A673 (cell line): ENCODE measurements at regions not wholly inside any gene's neighbourhood (a gene's known extent, or its start where the extent isn't known, plus 50 kb on each side); places are given as distances from the start of the nearest gene placed in this dataset.

Experiments used
- BruUV-seq: library from RNA; stranded (reverse); fragments of 400-500 nt; replicated peaks from 2 replicates; lab custom pipeline; 2021; lab: Mats Ljungman, UMichigan
- CTCF ChIA-PET: fragments of 300-600 bp; sonication (Branson Sonifier 250); formaldehyde crosslinking; loops from one replicate; lab custom pipeline; 2022; ENCODE audit warnings: antibody characterized with exemption; lab: Charles Lee
- POLR2A ChIA-PET: fragments of 300-600 bp; sonication (Branson Sonifier 250); formaldehyde crosslinking; loops from one replicate; lab custom pipeline; 2022; ENCODE audit warnings: antibody characterized with exemption; ENCODE audit not compliant: low non-redundant PET; lab: Charles Lee
- DNase-seq: peaks from one replicate; pipeline ENCODE4 v3.0.0-alpha.2; 2015; ENCODE audit warnings: low spot score
- H3K27ac ChIP-seq: fragments of 200-600 bp; sonication (generic); 2 replicates; pipeline ENCODE4 v1.5.1; 2016; ENCODE audit warnings: mixed run types, low read depth, mild to moderate bottlenecking, mixed read lengths, antibody characterized with exemption, low read length; ENCODE audit not compliant: poor library complexity, severe bottlenecking
- H3K27me3 ChIP-seq: fragments of 200-600 bp; sonication (generic); replicated peaks from 2 replicates; pipeline ENCODE4 v1.6.1; 2017; ENCODE audit warnings: mixed run types, low read depth, mild to moderate bottlenecking, mixed read lengths, antibody characterized with exemption, low read length; ENCODE audit not compliant: insufficient read depth, poor library complexity
- H3K36me3 ChIP-seq: fragments of 200-600 bp; sonication (generic); 2 replicates; pipeline ENCODE4 v1.6.1; 2016; ENCODE audit warnings: mixed run types, mild to moderate bottlenecking, mixed read lengths, antibody characterized with exemption, low read length; ENCODE audit not compliant: insufficient read depth, poor library complexity, severe bottlenecking
- H3K4me1 ChIP-seq: fragments of 200-600 bp; sonication (generic); 2 replicates; pipeline ENCODE4 v1.6.1; 2017; ENCODE audit warnings: mixed run types, mild to moderate bottlenecking, mixed read lengths, antibody characterized with exemption, low read length; ENCODE audit not compliant: insufficient read depth, poor library complexity, severe bottlenecking
- H3K4me3 ChIP-seq: fragments of 200-600 bp; sonication (generic); 2 replicates; pipeline ENCODE4 v1.5.1; 2016; ENCODE audit warnings: low read depth, mixed run types, mild to moderate bottlenecking, mixed read lengths, low read length; ENCODE audit not compliant: poor library complexity, severe bottlenecking
- H3K9me3 ChIP-seq: fragments of 200-600 bp; sonication (generic); 2 replicates; pipeline ENCODE4 v1.6.1; 2016; ENCODE audit warnings: mixed run types, low read depth, mild to moderate bottlenecking, mixed read lengths, antibody characterized with exemption, low read length; ENCODE audit not compliant: poor library complexity, severe bottlenecking
- EZH2 ChIP-seq: fragments of 200-600 bp; sonication (generic); IDR thresholded peaks from 2 replicates; pipeline ENCODE4 v1.6.1; 2017; ENCODE audit warnings: borderline replicate concordance, low read depth, mild to moderate bottlenecking, mixed read lengths, antibody characterized with exemption, low read length; ENCODE audit not compliant: poor library complexity, severe bottlenecking
- intact Hi-C: fragments of 100-400 bp; cut with micrococcal nuclease; formaldehyde crosslinking; loops from one replicate; pipeline ENCODE4 v1.10.0; 2022; ENCODE audit not compliant: unreplicated experiment
- TF ChIP-seq, protein P1 (sequence below): fragments of 300-800, 200-600 bp; sonication (generic); conservative IDR thresholded peaks from 2 replicates; pipeline ENCODE4 v1.5.1; 2017; ENCODE audit warnings: low read depth, mild to moderate bottlenecking, antibody characterized with exemption, low read length, moderate library complexity, mixed read lengths

DNA sequence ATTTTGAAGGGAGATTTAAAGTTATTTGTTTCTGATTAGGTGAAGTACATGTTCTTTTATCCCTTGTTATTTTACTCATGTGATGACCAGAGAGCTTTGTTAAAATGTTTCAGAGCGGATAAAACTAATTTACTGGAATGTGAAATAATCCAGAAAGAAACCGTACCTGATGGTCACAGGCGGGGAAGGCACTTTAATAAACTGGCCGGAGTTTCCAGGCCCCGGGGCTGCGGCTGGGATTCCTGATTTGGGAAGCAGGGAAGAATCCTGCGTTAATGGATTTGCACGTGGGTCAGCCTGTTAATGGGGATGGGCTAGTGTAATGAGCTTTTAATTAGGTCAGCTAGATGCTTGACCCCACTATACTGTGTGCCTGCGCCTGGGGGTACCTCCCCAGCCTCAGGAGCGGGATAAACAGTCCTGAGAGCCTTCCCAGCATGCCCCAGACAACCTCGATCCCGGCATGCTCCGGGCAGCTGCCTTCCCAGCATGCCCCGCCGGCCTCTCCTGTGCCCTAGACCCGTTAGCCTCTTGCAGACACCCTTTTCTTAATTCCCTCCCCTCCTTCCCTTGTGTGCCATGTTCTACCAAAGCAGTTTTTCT, 208.6 kb upstream of the CDKN3 start:
- ChIA-PET CTCF (no interaction called here), POLR2A (no interaction called here)
- peaks cover 3% of the 10 kb centered on the region for H3K4me1 ChIP-seq
- no TSS peak for BruUV-seq
- no peak overlapping the region for H3K27ac ChIP-seq
- H3K9me3 ChIP-seq = no peaks in the 10 kb centered on the region
- TF ChIP-seq, protein P1, sequence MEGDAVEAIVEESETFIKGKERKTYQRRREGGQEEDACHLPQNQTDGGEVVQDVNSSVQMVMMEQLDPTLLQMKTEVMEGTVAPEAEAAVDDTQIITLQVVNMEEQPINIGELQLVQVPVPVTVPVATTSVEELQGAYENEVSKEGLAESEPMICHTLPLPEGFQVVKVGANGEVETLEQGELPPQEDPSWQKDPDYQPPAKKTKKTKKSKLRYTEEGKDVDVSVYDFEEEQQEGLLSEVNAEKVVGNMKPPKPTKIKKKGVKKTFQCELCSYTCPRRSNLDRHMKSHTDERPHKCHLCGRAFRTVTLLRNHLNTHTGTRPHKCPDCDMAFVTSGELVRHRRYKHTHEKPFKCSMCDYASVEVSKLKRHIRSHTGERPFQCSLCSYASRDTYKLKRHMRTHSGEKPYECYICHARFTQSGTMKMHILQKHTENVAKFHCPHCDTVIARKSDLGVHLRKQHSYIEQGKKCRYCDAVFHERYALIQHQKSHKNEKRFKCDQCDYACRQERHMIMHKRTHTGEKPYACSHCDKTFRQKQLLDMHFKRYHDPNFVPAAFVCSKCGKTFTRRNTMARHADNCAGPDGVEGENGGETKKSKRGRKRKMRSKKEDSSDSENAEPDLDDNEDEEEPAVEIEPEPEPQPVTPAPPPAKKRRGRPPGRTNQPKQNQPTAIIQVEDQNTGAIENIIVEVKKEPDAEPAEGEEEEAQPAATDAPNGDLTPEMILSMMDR = no peak
- TF ChIP-seq EZH2 = no peak
- H3K36me3 ChIP-seq = no peaks in the 10 kb centered on the region
- no peak overlapping the region for H3K4me3 ChIP-seq
- intact Hi-C loops = no loop called here
- peaks cover 4% of the 10 kb centered on the region for H3K27me3 ChIP-seq
- DNase-seq = no peak

DNA sequence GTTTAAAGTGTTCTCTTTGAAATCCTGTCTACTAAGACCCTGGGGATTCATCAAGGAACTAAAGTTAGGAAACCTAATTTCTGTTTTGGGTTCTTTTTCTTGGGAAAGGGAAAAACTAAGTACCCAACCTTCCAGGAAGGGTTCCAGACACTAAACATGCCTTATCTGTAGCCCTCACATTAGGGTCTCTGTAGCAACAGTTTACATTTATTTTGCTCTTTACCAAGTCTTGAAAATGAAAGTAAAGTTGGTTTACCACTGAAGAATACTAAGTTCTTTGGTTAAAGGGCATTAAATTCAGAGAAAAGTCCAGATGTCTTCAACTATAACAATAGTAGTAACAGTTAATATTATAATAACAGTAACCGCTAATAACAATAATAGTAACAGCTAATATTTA, 207.5 kb upstream of the CDKN3 start:
- H3K4me1 ChIP-seq = peaks cover 3% of the 10 kb centered on the region
- TF ChIP-seq, protein P1 = no peak
- no peaks in the 10 kb centered on the region for H3K9me3 ChIP-seq
- ChIA-PET POLR2A (no interaction called here), CTCF (no interaction called here)
- no peak for DNase-seq
- no peak overlapping the region for H3K27ac ChIP-seq
- no peaks in the 10 kb centered on the region for H3K36me3 ChIP-seq
- no peaks in the 10 kb centered on the region for H3K27me3 ChIP-seq
- H3K4me3 ChIP-seq = no peak overlapping the region
- no TSS peak for BruUV-seq
- intact Hi-C loops = no loop called here

DNA sequence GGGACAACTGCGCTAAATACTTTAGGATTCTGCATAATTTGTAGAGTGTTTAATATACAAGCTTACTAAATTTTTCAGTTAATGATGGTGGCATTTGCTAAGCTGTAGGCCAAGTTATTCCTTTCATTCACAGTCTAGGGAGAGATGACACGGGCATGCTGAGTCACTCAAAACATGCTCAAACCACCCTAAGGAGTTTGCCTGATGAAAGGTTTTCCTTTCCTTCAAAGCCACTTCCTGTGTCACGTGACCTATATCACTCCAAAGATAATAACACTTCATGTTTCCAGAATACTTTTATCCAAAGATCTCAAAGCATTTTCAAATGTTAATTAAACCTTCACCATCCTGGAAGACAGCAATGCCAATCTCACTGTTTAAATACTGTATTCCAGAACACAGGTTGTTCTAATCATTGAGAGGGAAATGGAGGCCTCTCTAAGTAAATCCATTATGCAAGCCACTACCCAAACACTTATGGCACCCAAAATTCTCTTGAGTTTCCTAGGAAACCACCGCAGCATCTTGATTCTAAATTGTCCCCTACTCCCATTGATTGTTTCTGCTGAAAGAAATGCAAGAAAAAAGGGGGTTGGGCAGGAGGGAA, 207.0 kb upstream of the CDKN3 start:
- peak; percentile 53 for DNase-seq
- H3K4me1 ChIP-seq = peaks cover 3% of the 10 kb centered on the region
- H3K36me3 ChIP-seq = no peaks in the 10 kb centered on the region
- no peaks in the 10 kb centered on the region for H3K9me3 ChIP-seq
- ChIA-PET CTCF (no interaction called here), POLR2A (no interaction called here)
- intact Hi-C loops = no loop called here
- no peak overlapping the region for H3K4me3 ChIP-seq
- H3K27me3 ChIP-seq = no peaks in the 10 kb centered on the region
- no TSS peak for BruUV-seq
- H3K27ac ChIP-seq = no peak overlapping the region
- TF ChIP-seq, protein P1 = no peak
- no peak for TF ChIP-seq EZH2
